GM12874 (cell line): ENCODE measurements at regions not wholly inside any gene's neighbourhood (a gene's known extent, or its start where the extent isn't known, plus 50 kb on each side); places are given as distances from the start of the nearest gene placed in this dataset.

Experiments used
- CTCF ChIP-seq: IDR thresholded peaks from 2 replicates; pipeline ENCODE4 v1.5.1; 2011; ENCODE audit warnings: low read depth, mild to moderate bottlenecking, control low read depth, low read length, moderate library complexity; ENCODE audit not compliant: insufficient read depth

- no peak for TF ChIP-seq CTCF
Measured at GRCh38 chr1:4495809-4496208, 158.6 kb upstream of the AJAP1 start.

- TF ChIP-seq CTCF, result no peak
Measured at GRCh38 chr1:4500441-4500840, 154.0 kb upstream of the AJAP1 start.

GRCh38 chr1:4506591-4506990, 147.8 kb upstream of the AJAP1 start:
- no peak for TF ChIP-seq CTCF

GRCh38 chr1:4509206-4509605, 145.2 kb upstream of the AJAP1 start:
- no peak for TF ChIP-seq CTCF

GRCh38 chr1:4510276-4510691, 144.1 kb upstream of the AJAP1 start:
- no peak for TF ChIP-seq CTCF

- TF ChIP-seq CTCF, result no peak
Measured at GRCh38 chr1:4511374-4511773, 143.0 kb upstream of the AJAP1 start.

- no peak for TF ChIP-seq CTCF
Measured at GRCh38 chr1:4512636-4513035, 141.8 kb upstream of the AJAP1 start.

GRCh38 chr1:4513685-4514084, 140.7 kb upstream of the AJAP1 start:
- no peak for TF ChIP-seq CTCF
